Endothelial cell of umbilical vein (primary cell): ENCODE measurements at regions not wholly inside any gene's neighbourhood (a gene's known extent, or its start where the extent isn't known, plus 50 kb on each side); places are given as distances from the start of the nearest gene placed in this dataset.

Experiments
- BruUV-seq: library from RNA; stranded (reverse); fragments of 400-500 nt; replicated peaks from 2 replicates; lab custom pipeline; 2021; lab: Mats Ljungman, UMichigan
- CTCF ChIA-PET: fragments of 300-600, 350-600 bp; sonication (Branson Sonifier 250); formaldehyde crosslinking; loops from one replicate; lab custom pipeline; 2021; ENCODE audit warnings: antibody characterized with exemption, inconsistent platforms; lab: Charles Lee
- POLR2A ChIA-PET: fragments of 300-600, 350-600 bp; sonication (Branson Sonifier 250); formaldehyde crosslinking; loops from one replicate; lab custom pipeline; 2021; ENCODE audit warnings: antibody characterized with exemption, inconsistent platforms; lab: Charles Lee
- DNase-seq: peaks from one replicate; pipeline ENCODE4 v3.0.0-alpha.2; 2011; ENCODE audit warnings: low read depth, low spot score
- FAIRE-seq: peaks from 2 replicates; lab custom pipeline; 2011; peaks lifted over from hg19 to GRCh38; lab: Jason Lieb, UNC
- H2AFZ ChIP-seq: 2 replicates; pipeline ENCODE4 v1.6.0; 2012; ENCODE audit warnings: low read depth, low read length, control low read depth, inconsistent platforms
- H3K27ac ChIP-seq: 2 replicates; pipeline ENCODE4 v1.5.1; 2011; ENCODE audit warnings: low read depth, mild to moderate bottlenecking, control low read depth, low read length, moderate library complexity; ENCODE audit not compliant: insufficient read depth
- H3K27me3 ChIP-seq, 2 experiments: 2 replicates each; pipeline versions ENCODE4 v1.6.0 to v1.6.1; 2011; ENCODE audit warnings: low read length in 2 of 2, mixed read lengths in 1 of 2; ENCODE audit not compliant: control insufficient read depth in 2 of 2, insufficient read depth in 2 of 2
- H3K36me3 ChIP-seq, 2 experiments: 2 replicates in 1 of 2; 3 replicates in 1 of 2; pipeline ENCODE4 v1.5.1; 2011; ENCODE audit warnings: low read length in 2 of 2, mild to moderate bottlenecking in 1 of 2, moderate library complexity in 1 of 2; ENCODE audit not compliant: control insufficient read depth in 2 of 2, insufficient read depth in 2 of 2; ENCODE audit errors: extremely low read depth in 1 of 2
- H3K4me1 ChIP-seq: 3 replicates; pipeline ENCODE4 v1.5.1; 2011; ENCODE audit warnings: mild to moderate bottlenecking, low read length; ENCODE audit not compliant: control insufficient read depth, insufficient read depth; ENCODE audit errors: extremely low read depth
- H3K4me2 ChIP-seq: 2 replicates; pipeline ENCODE4 v1.6.1; 2011; ENCODE audit warnings: low read length, control low read depth, mixed read lengths; ENCODE audit not compliant: insufficient read depth
- H3K4me3 ChIP-seq, 3 experiments: fragments of 200-600 bp in 1 of 3; sonication (generic), shearing (Covaris generic) in 1 of 3; replicated peaks in 1 of 3; 2 replicates each; pipeline ENCODE4 v1.5.1; 2011 to 2016; ENCODE audit warnings: control low read depth in 3 of 3, low read length in 3 of 3, mild to moderate bottlenecking in 2 of 3, inconsistent platforms in 1 of 3, low read depth in 1 of 3, moderate library complexity in 1 of 3; ENCODE audit not compliant: insufficient read depth in 1 of 3
- H3K79me2 ChIP-seq: 2 replicates; pipeline ENCODE4 v1.6.0; 2012; ENCODE audit warnings: low read length, inconsistent platforms; ENCODE audit not compliant: control insufficient read depth, insufficient read depth
- H3K9ac ChIP-seq: replicated peaks from 2 replicates; pipeline ENCODE3; 2011; ENCODE audit warnings: low read length, control low read depth; ENCODE audit not compliant: insufficient read depth; ENCODE audit errors: extremely low read depth
- H3K9me1 ChIP-seq: replicated peaks from 3 replicates; pipeline ENCODE4 v1.6.0; 2011; ENCODE audit warnings: mild to moderate bottlenecking, low read length; ENCODE audit not compliant: control insufficient read depth, insufficient read depth; ENCODE audit errors: extremely low read depth
- H3K9me3 ChIP-seq: replicated peaks from 2 replicates; pipeline ENCODE4 v1.5.1; 2012; ENCODE audit warnings: low read length, inconsistent platforms; ENCODE audit not compliant: control insufficient read depth, insufficient read depth
- H4K20me1 ChIP-seq: replicated peaks from 2 replicates; pipeline ENCODE3; 2011; ENCODE audit warnings: mild to moderate bottlenecking, low read length; ENCODE audit not compliant: control insufficient read depth, insufficient read depth; ENCODE audit errors: extremely low read depth
- EZH2 ChIP-seq: IDR thresholded peaks from 2 replicates; pipeline ENCODE4 v1.6.1; 2012; ENCODE audit warnings: borderline replicate concordance, low read depth, mild to moderate bottlenecking, moderate library complexity, low read length, inconsistent platforms; ENCODE audit not compliant: severe bottlenecking
- FOS ChIP-seq: IDR thresholded peaks from 2 replicates; pipeline ENCODE4 v1.6.1; 2011; ENCODE audit warnings: mild to moderate bottlenecking, low read length, moderate library complexity, borderline replicate concordance; ENCODE audit not compliant: insufficient read depth
- GATA2 ChIP-seq: IDR thresholded peaks from 2 replicates; pipeline ENCODE4 v1.7.0; 2011; ENCODE audit warnings: low read depth, mild to moderate bottlenecking, moderate library complexity, mixed read lengths, low read length; ENCODE audit not compliant: insufficient read length, insufficient read depth
- JUN ChIP-seq: IDR thresholded peaks from 2 replicates; pipeline ENCODE4 v1.6.1; 2011; ENCODE audit warnings: borderline replicate concordance, low read depth; ENCODE audit not compliant: insufficient read length, insufficient read depth
- MYC ChIP-seq: IDR thresholded peaks from one replicate; pipeline ENCODE4 v1.6.1; 2011; ENCODE audit warnings: mild to moderate bottlenecking, low read depth, low read length
- POLR2A ChIP-seq: IDR thresholded peaks from 2 replicates; pipeline ENCODE4 v1.6.1; 2012; ENCODE audit warnings: low read depth, mild to moderate bottlenecking, control low read depth, low read length
- POLR2AphosphoS5 ChIP-seq: IDR thresholded peaks from 2 replicates; pipeline ENCODE4 v1.6.1; 2012; ENCODE audit warnings: low read depth, mild to moderate bottlenecking, control low read depth, low read length, moderate library complexity; ENCODE audit not compliant: insufficient read depth
- dilution Hi-C: fragments of 300-500 bp; cut with MboI; formaldehyde crosslinking; loops from one replicate; pipeline ENCODE4 v1.15.0; 2019; ENCODE audit warnings: low sequenced_read_pairs; ENCODE audit not compliant: extremely low pct_ligation_motif_present
- intact Hi-C: fragments of 100-400 bp; cut with micrococcal nuclease; formaldehyde crosslinking; loops from one replicate; pipeline ENCODE4 v1.10.0; 2022
- TF ChIP-seq, protein P1 (sequence below), 2 donors: IDR thresholded peaks; 1 replicate in 1 of 2; 2 replicates in 1 of 2; pipeline ENCODE4 v1.5.1; 2011; ENCODE audit warnings: low read length in 2 of 2, mild to moderate bottlenecking in 2 of 2, moderate library complexity in 2 of 2, control low read depth in 1 of 2, inconsistent platforms in 1 of 2, low read depth in 1 of 2; ENCODE audit not compliant: insufficient read depth in 1 of 2; ENCODE audit errors: extremely low read depth in 1 of 2
- TF ChIP-seq, protein P2 (sequence below): IDR thresholded peaks from 2 replicates; pipeline ENCODE4 v1.6.1; 2011; ENCODE audit not compliant: insufficient read depth, insufficient read length

DNA sequence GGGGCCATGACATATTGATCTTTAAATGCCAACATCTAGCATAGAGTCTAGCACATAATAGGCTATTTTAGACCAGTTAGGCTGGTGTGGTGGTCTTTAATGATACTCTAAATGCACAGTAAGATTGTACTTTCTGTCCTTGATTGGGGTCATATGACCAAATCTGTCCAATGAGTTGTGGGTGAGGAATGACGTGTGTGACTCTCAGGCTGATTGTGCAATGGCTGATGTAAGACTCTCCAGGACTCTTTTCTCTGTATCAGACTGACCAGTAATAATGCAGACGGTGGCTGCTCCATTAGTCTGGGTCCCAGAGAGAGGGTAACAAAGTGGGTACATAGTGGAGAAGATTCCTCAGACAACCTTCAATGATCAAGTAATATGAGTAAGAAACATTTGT lies 541.6 kb upstream of the CAMK1G start:
- Histone ChIP-seq H3K4me1 (peaks cover 7% of the 10 kb centered on the region), H3K9me1 (no peaks in the 10 kb centered on the region), H4K20me1 (no peaks in the 10 kb centered on the region), H3K9me3 (no peaks in the 10 kb centered on the region), H3K27me3 (peaks cover 18 to 45% of the 10 kb centered on the region in 2 experiments), H2AFZ (no peak overlapping the region), H3K36me3 (no peaks in the 10 kb centered on the region), H3K9ac (no peak overlapping the region), H3K79me2 (no peaks in the 10 kb centered on the region), H3K4me2 (no peak overlapping the region), H3K27ac (no peak overlapping the region), H3K4me3 (no peak overlapping the region)
- ChIA-PET CTCF (no interaction called here), POLR2A (no interaction called here)
- intact Hi-C loops (no loop called here), dilution Hi-C loops (no loop called here)
- FAIRE-seq = no peak
- no TSS peak for BruUV-seq
- TF ChIP-seq GATA2 (no peak), POLR2AphosphoS5 (no peak), MYC (no peak)
- TF ChIP-seq, protein P1, sequence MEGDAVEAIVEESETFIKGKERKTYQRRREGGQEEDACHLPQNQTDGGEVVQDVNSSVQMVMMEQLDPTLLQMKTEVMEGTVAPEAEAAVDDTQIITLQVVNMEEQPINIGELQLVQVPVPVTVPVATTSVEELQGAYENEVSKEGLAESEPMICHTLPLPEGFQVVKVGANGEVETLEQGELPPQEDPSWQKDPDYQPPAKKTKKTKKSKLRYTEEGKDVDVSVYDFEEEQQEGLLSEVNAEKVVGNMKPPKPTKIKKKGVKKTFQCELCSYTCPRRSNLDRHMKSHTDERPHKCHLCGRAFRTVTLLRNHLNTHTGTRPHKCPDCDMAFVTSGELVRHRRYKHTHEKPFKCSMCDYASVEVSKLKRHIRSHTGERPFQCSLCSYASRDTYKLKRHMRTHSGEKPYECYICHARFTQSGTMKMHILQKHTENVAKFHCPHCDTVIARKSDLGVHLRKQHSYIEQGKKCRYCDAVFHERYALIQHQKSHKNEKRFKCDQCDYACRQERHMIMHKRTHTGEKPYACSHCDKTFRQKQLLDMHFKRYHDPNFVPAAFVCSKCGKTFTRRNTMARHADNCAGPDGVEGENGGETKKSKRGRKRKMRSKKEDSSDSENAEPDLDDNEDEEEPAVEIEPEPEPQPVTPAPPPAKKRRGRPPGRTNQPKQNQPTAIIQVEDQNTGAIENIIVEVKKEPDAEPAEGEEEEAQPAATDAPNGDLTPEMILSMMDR (IDR thresholded peaks at IDR 0.05; ENCODE audit: extremely low read depth in 1 of 2, insufficient read depth in 1 of 2, low read depth in 1 of 2, low read length in 2 of 2) = no peak
- no peak for DNase-seq

DNA sequence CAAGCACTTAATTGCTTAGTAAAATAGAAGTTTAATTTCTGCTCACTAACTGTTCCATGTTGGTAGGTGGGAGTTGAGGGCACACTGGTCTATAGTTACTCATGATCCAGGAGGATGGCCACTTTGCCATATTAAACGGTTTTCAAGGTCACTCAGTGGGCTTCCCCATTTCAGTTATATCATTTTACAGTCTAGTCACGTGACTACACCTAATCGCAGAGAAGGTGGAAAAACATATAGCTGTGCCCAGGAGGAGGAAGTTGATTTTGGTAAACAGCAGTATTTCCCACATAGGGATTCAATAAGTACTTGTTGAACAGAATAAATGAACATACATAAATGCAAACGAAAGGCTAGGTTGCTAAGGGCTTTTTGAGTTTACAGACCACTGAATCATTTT lies 541.1 kb upstream of the CAMK1G start:
- TF ChIP-seq POLR2AphosphoS5 (no peak), EZH2 (no peak), MYC (no peak), POLR2A (no peak), GATA2 (no peak), JUN (no peak), FOS (no peak)
- TF ChIP-seq, protein P2, sequence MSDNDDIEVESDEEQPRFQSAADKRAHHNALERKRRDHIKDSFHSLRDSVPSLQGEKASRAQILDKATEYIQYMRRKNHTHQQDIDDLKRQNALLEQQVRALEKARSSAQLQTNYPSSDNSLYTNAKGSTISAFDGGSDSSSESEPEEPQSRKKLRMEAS = no peak
- TF ChIP-seq, protein P1 (IDR thresholded peaks at IDR 0.05; ENCODE audit: extremely low read depth in 1 of 2, insufficient read depth in 1 of 2, low read depth in 1 of 2, low read length in 2 of 2) = no peak
- no peaks in the 10 kb centered on the region for H3K9me1 ChIP-seq
- intact Hi-C loops = no loop called here
- no peak overlapping the region for H3K4me3 ChIP-seq
- H3K4me2 ChIP-seq = no peak overlapping the region
- no peaks in the 10 kb centered on the region for H3K36me3 ChIP-seq
- no peak for FAIRE-seq
- peaks cover 22 to 45% of the 10 kb centered on the region in 2 experiments for H3K27me3 ChIP-seq
- no peaks in the 10 kb centered on the region for H4K20me1 ChIP-seq
- CTCF ChIA-PET = no interaction called here
- H2AFZ ChIP-seq = no peak overlapping the region
- dilution Hi-C loops = no loop called here
- no peak overlapping the region for H3K27ac ChIP-seq
- BruUV-seq = no TSS peak
- no peak overlapping the region for H3K9ac ChIP-seq
- peaks cover 7% of the 10 kb centered on the region for H3K4me1 ChIP-seq
- no peaks in the 10 kb centered on the region for H3K9me3 ChIP-seq
- no peaks in the 10 kb centered on the region for H3K79me2 ChIP-seq
- POLR2A ChIA-PET = no interaction called here
- no peak for DNase-seq
